ENCODE measurements at regions not wholly inside any gene's neighbourhood (a gene's known extent, or its start where the extent isn't known, plus 50 kb on each side); places are given as distances from the start of the nearest gene placed in this dataset.

- DNase-seq (no peak), ATAC-seq (ENCODE audit: low read depth) (no peak)
- TF ChIP-seq EZH2 (IDR thresholded peaks at IDR 0.05; ENCODE audit: borderline replicate concordance, insufficient read depth, low read depth, low read length, poor library complexity, severe bottlenecking) (no peak), CTCF (IDR thresholded peaks at IDR 0.05) (no peak)
- Histone ChIP-seq H4K20me1 (ENCODE audit: control insufficient read depth, insufficient read depth, low read length, poor library complexity, severe bottlenecking) (no peaks in the 10 kb centered on the region), H3K4me1 (ENCODE audit: control insufficient read depth in 2 of 2, insufficient read depth in 2 of 2, low read length in 2 of 2) (no peaks in the 10 kb centered on the region), H3K27ac (ENCODE audit: low read length in 2 of 2) (no peak overlapping the region), H3K9me3 (ENCODE audit: control extremely low read depth in 1 of 3, control insufficient read depth in 2 of 3, insufficient read depth in 1 of 3, low read length in 2 of 3) (peaks cover 0 to 3% (median 0%) of the 10 kb centered on the region in 3 donors), H3K4me3 (ENCODE audit: control extremely low read depth in 1 of 5, extremely low read depth in 1 of 5, insufficient read depth in 1 of 5, low read depth in 2 of 5, low read length in 4 of 5) (no peak overlapping the region), H3K27me3 (replicated peaks in 1 of 4; ENCODE audit: control extremely low read depth in 1 of 4, control insufficient read depth in 3 of 4, insufficient read depth in 4 of 4, low read length in 3 of 4) (peaks cover 0 to 3% (median 0%) of the 10 kb centered on the region in 4 experiments), H3K9ac (ENCODE audit: low read length) (no peak overlapping the region), H3K79me2 (ENCODE audit: control insufficient read depth, insufficient read depth, low read length) (no peaks in the 10 kb centered on the region), H3K4me2 (replicated peaks; ENCODE audit: low read depth, low read length, poor library complexity, severe bottlenecking) (no peak overlapping the region), H3K36me3 (replicated peaks in 1 of 2; ENCODE audit: control extremely low read depth in 1 of 2, control insufficient read depth in 1 of 2, extremely low read depth in 1 of 2, insufficient read depth in 2 of 2, low read length in 1 of 2) (no peaks in the 10 kb centered on the region), H2AFZ (ENCODE audit: insufficient read depth, low read depth, low read length, poor library complexity, severe bottlenecking) (no peak overlapping the region)
- ChIA-PET POLR2A (no interaction called here), CTCF (no interaction called here)
- Mint-ChIP-seq H3K4me1 (no peaks in the 10 kb centered on the region), H3K27me3 (peaks cover 4% of the 10 kb centered on the region), H3K9me3 (ENCODE audit: insufficient read depth) (no peaks in the 10 kb centered on the region), H3K27ac (no peak overlapping the region), H3K4me3 (no peak overlapping the region)
- intact Hi-C loops (cut with micrococcal nuclease) = no loop called here
- WGBS (ENCODE audit: insufficient coverage) = no CpG with 5 or more reads among the region's 1 CpG
Measured at GRCh38 chr10:109770663-109771062, 152.6 kb downstream of the XPNPEP1 start.

GRCh38 chr10:109769966-109770365 lies 153.3 kb downstream of the XPNPEP1 start:
- Histone ChIP-seq H3K27ac (ENCODE audit: low read length in 2 of 2) (no peak overlapping the region), H3K4me2 (replicated peaks; ENCODE audit: low read depth, low read length, poor library complexity, severe bottlenecking) (no peak overlapping the region), H3K9ac (ENCODE audit: low read length) (no peak overlapping the region), H3K27me3 (replicated peaks in 1 of 4; ENCODE audit: control extremely low read depth in 1 of 4, control insufficient read depth in 3 of 4, insufficient read depth in 4 of 4, low read length in 3 of 4) (peaks cover 0 to 3% (median 0%) of the 10 kb centered on the region in 4 experiments), H3K9me3 (ENCODE audit: control extremely low read depth in 1 of 3, control insufficient read depth in 2 of 3, insufficient read depth in 1 of 3, low read length in 2 of 3) (peaks cover 0 to 3% (median 0%) of the 10 kb centered on the region in 3 donors), H3K36me3 (replicated peaks in 1 of 2; ENCODE audit: control extremely low read depth in 1 of 2, control insufficient read depth in 1 of 2, extremely low read depth in 1 of 2, insufficient read depth in 2 of 2, low read length in 1 of 2) (no peaks in the 10 kb centered on the region), H3K79me2 (ENCODE audit: control insufficient read depth, insufficient read depth, low read length) (no peaks in the 10 kb centered on the region), H4K20me1 (ENCODE audit: control insufficient read depth, insufficient read depth, low read length, poor library complexity, severe bottlenecking) (no peaks in the 10 kb centered on the region), H3K4me3 (ENCODE audit: control extremely low read depth in 1 of 5, extremely low read depth in 1 of 5, insufficient read depth in 1 of 5, low read depth in 2 of 5, low read length in 4 of 5) (no peak overlapping the region), H2AFZ (ENCODE audit: insufficient read depth, low read depth, low read length, poor library complexity, severe bottlenecking) (no peak overlapping the region), H3K4me1 (ENCODE audit: control insufficient read depth in 2 of 2, insufficient read depth in 2 of 2, low read length in 2 of 2) (no peaks in the 10 kb centered on the region)
- intact Hi-C loops (cut with micrococcal nuclease) = no loop called here
- no peaks in the 10 kb centered on the region for H3K9me3 Mint-ChIP-seq (ENCODE audit: insufficient read depth)
- H3K27me3 Mint-ChIP-seq = peaks cover 4% of the 10 kb centered on the region
- no peak overlapping the region for H3K4me3 Mint-ChIP-seq
- POLR2A ChIA-PET = no interaction called here
- 86% methylated on average over 1 of the region's 2 CpGs for WGBS (ENCODE audit: insufficient coverage)
- no peak for DNase-seq
- no peak overlapping the region for H3K27ac Mint-ChIP-seq
- no peak for ATAC-seq (ENCODE audit: low read depth)
- TF ChIP-seq CTCF (IDR thresholded peaks at IDR 0.05) (no peak), EZH2 (IDR thresholded peaks at IDR 0.05; ENCODE audit: borderline replicate concordance, insufficient read depth, low read depth, low read length, poor library complexity, severe bottlenecking) (no peak)
- H3K4me1 Mint-ChIP-seq = no peaks in the 10 kb centered on the region
- CTCF ChIA-PET = no interaction called here

All from B cell (primary cell).